ENCODE measurements at regions not wholly inside any gene's neighbourhood (a gene's known extent, or its start where the extent isn't known, plus 50 kb on each side); places are given as distances from the start of the nearest gene placed in this dataset.

GRCh38 chr3:118587847-118588246 lies 446.8 kb downstream of the IGSF11 start:
- Histone ChIP-seq H3K4me3 (ENCODE audit: low read depth in 1 of 2, low read length in 2 of 2) (no peak overlapping the region), H2AFZ (ENCODE audit: low read depth, low read length) (no peak overlapping the region), H3K4me1 (ENCODE audit: insufficient read depth, low read length) (no peaks in the 10 kb centered on the region), H3K9me3 (ENCODE audit: insufficient read depth, low read length, severe bottlenecking) (no peaks in the 10 kb centered on the region), H3K4me2 (ENCODE audit: insufficient read depth, low read length) (no peak overlapping the region), H4K20me1 (ENCODE audit: insufficient read depth, low read length) (no peaks in the 10 kb centered on the region), H3K79me2 (ENCODE audit: insufficient read depth, low read length) (no peaks in the 10 kb centered on the region), H3K27ac (ENCODE audit: low read length) (no peak overlapping the region), H3K27me3 (ENCODE audit: insufficient read depth, low read length, poor library complexity) (no peaks in the 10 kb centered on the region), H3K36me3 (ENCODE audit: insufficient read depth, low read length) (no peaks in the 10 kb centered on the region), H3K9ac (ENCODE audit: low read depth, low read length) (no peak overlapping the region)
- ATAC-seq (ENCODE audit: insufficient read depth, low read depth) (no peak), DNase-seq (no peak)
- TF ChIP-seq, protein P1, sequence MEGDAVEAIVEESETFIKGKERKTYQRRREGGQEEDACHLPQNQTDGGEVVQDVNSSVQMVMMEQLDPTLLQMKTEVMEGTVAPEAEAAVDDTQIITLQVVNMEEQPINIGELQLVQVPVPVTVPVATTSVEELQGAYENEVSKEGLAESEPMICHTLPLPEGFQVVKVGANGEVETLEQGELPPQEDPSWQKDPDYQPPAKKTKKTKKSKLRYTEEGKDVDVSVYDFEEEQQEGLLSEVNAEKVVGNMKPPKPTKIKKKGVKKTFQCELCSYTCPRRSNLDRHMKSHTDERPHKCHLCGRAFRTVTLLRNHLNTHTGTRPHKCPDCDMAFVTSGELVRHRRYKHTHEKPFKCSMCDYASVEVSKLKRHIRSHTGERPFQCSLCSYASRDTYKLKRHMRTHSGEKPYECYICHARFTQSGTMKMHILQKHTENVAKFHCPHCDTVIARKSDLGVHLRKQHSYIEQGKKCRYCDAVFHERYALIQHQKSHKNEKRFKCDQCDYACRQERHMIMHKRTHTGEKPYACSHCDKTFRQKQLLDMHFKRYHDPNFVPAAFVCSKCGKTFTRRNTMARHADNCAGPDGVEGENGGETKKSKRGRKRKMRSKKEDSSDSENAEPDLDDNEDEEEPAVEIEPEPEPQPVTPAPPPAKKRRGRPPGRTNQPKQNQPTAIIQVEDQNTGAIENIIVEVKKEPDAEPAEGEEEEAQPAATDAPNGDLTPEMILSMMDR (IDR thresholded peaks at IDR 0.05; ENCODE audit: borderline replicate concordance, extremely low read depth, low read length, poor library complexity, severe bottlenecking): no peak
- no peak for TF ChIP-seq EZH2 (IDR thresholded peaks at IDR 0.05; ENCODE audit: borderline replicate concordance, low read depth, low read length, severe bottlenecking)

GRCh38 chr3:118593277-118593670 lies 441.4 kb downstream of the IGSF11 start:
- ATAC-seq (ENCODE audit: insufficient read depth, low read depth): no peak
- Histone ChIP-seq H2AFZ (ENCODE audit: low read depth, low read length) (no peak overlapping the region), H4K20me1 (ENCODE audit: insufficient read depth, low read length) (no peaks in the 10 kb centered on the region), H3K4me1 (ENCODE audit: insufficient read depth, low read length) (no peaks in the 10 kb centered on the region), H3K79me2 (ENCODE audit: insufficient read depth, low read length) (no peaks in the 10 kb centered on the region), H3K27me3 (ENCODE audit: insufficient read depth, low read length, poor library complexity) (no peaks in the 10 kb centered on the region), H3K9ac (ENCODE audit: low read depth, low read length) (no peak overlapping the region), H3K27ac (ENCODE audit: low read length) (no peak overlapping the region), H3K4me3 (ENCODE audit: low read depth in 1 of 2, low read length in 2 of 2) (no peak overlapping the region), H3K9me3 (ENCODE audit: insufficient read depth, low read length, severe bottlenecking) (peaks cover 4% of the 10 kb centered on the region), H3K4me2 (ENCODE audit: insufficient read depth, low read length) (no peak overlapping the region), H3K36me3 (ENCODE audit: insufficient read depth, low read length) (no peaks in the 10 kb centered on the region)
- TF ChIP-seq, protein P1 (IDR thresholded peaks at IDR 0.05; ENCODE audit: borderline replicate concordance, extremely low read depth, low read length, poor library complexity, severe bottlenecking): no peak
- TF ChIP-seq EZH2 (IDR thresholded peaks at IDR 0.05; ENCODE audit: borderline replicate concordance, low read depth, low read length, severe bottlenecking): no peak
- no peak for DNase-seq

- peaks cover 4% of the 10 kb centered on the region for H3K9me3 ChIP-seq (ENCODE audit: insufficient read depth, low read length, severe bottlenecking)
- H3K27me3 ChIP-seq (ENCODE audit: insufficient read depth, low read length, poor library complexity): no peaks in the 10 kb centered on the region
- H3K9ac ChIP-seq (ENCODE audit: low read depth, low read length): no peak overlapping the region
- H4K20me1 ChIP-seq (ENCODE audit: insufficient read depth, low read length): no peaks in the 10 kb centered on the region
- DNase-seq (no peak), ATAC-seq (ENCODE audit: insufficient read depth, low read depth) (no peak)
- no peak overlapping the region for H3K27ac ChIP-seq (ENCODE audit: low read length)
- no peaks in the 10 kb centered on the region for H3K4me1 ChIP-seq (ENCODE audit: insufficient read depth, low read length)
- H2AFZ ChIP-seq (ENCODE audit: low read depth, low read length): no peak overlapping the region
- H3K79me2 ChIP-seq (ENCODE audit: insufficient read depth, low read length): no peaks in the 10 kb centered on the region
- no peak overlapping the region for H3K4me2 ChIP-seq (ENCODE audit: insufficient read depth, low read length)
- H3K4me3 ChIP-seq (ENCODE audit: low read depth in 1 of 2, low read length in 2 of 2): no peak overlapping the region
- H3K36me3 ChIP-seq (ENCODE audit: insufficient read depth, low read length): no peaks in the 10 kb centered on the region
- TF ChIP-seq, protein P1 (IDR thresholded peaks at IDR 0.05; ENCODE audit: borderline replicate concordance, extremely low read depth, low read length, poor library complexity, severe bottlenecking): no peak
- TF ChIP-seq EZH2 (IDR thresholded peaks at IDR 0.05; ENCODE audit: borderline replicate concordance, low read depth, low read length, severe bottlenecking): no peak
Observed at GRCh38 chr3:118597184-118597583, 437.5 kb downstream of the IGSF11 start.
